HG03135 (cell line): ENCODE measurements at regions not wholly inside any gene's neighbourhood (a gene's known extent, or its start where the extent isn't known, plus 50 kb on each side); places are given as distances from the start of the nearest gene placed in this dataset.

ENCODE experiments used
- ATAC-seq: cut with Tn5 transposase; IDR thresholded peaks from one replicate; pipeline ENCODE4 v1.9.1; 2021; ENCODE audit warnings: mild to moderate bottlenecking, moderate library complexity; ENCODE audit not compliant: unreplicated experiment

DNA sequence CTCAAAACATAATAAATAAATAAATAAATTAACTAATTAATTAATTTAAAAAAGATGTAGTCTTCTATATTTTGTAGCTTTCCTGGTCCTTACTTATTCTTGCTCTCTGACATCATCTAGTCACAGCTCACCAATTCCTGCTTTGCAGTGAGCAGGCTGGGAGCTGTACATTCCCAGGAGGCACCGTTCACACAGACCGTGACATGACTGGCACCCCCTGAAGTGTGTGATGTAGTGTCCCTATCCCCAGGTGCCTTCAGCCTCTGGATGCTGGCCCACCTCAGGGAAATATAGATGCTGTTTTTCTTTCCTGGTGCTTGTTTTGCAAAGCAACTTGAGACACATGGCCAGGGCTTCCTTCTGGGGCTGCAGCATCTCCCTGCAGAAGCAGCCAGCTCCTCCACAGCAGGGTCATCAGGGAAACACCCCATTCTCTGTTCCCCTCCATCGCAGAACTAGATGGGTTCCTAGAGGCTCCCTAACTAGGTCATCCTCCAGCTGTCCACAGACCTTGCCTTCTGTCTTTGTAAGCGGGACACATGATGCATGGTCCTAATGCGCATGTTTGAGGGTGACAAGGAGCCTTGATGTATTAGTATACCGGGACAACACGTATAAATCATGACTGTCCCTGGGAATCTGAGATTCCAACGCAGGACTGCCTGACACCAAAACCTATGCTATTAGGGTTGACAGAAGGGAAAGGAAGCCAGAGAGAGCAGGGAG lies 76.4 kb downstream of the RHOB start:
- ATAC-seq = no peak

DNA sequence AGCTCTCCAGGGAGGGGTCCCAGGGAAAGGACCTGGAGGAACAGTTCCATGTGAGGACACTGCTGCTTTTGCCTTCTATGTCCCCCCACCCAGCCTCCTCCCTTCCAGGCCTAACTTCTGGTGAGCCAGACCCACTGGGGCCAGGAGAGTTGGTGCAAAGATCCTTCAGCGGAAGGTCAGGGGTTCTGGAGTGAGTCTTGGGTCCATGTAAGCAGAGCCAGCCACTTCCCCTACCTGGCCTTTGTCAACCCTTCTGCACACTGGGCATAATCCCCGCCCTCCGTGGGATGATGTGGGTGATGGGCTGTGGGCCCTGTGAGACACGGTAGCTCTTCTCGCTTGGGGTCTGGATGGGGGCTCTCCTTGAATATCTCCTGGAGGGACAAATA lies 76.9 kb downstream of the RHOB start:
- no peak for ATAC-seq

DNA sequence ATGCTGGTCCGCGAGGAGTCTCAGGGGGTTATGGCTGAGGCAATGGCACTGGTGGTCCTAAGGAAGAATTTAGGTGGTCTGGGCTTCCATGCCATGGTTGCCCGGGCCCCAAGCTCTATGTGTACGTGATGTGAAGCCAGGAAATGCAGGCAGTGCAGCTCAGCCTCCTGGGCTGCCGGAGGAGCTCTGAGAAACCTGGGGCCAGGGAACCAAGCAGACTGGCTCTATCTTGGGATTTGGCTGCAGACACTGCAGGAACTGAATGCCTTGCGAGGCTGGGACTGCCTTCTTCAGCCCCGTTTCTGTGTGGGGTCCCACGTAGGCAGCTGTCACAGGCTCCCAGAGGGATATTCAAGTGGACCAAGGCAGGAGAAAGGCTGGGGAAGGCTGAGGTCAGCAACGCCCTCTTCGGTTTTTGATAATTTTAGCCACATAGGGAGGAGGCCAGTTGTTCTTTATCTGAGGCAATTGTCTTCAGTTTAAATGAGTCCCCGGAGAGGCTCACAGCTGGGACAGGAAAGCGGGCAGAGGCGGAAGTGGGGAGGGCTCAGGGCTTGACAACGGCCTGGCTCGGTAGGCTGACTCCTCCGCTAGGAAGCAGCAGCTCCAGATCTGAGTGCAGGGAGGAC lies 77.7 kb downstream of the RHOB start:
- ATAC-seq = peak; percentile 78

DNA sequence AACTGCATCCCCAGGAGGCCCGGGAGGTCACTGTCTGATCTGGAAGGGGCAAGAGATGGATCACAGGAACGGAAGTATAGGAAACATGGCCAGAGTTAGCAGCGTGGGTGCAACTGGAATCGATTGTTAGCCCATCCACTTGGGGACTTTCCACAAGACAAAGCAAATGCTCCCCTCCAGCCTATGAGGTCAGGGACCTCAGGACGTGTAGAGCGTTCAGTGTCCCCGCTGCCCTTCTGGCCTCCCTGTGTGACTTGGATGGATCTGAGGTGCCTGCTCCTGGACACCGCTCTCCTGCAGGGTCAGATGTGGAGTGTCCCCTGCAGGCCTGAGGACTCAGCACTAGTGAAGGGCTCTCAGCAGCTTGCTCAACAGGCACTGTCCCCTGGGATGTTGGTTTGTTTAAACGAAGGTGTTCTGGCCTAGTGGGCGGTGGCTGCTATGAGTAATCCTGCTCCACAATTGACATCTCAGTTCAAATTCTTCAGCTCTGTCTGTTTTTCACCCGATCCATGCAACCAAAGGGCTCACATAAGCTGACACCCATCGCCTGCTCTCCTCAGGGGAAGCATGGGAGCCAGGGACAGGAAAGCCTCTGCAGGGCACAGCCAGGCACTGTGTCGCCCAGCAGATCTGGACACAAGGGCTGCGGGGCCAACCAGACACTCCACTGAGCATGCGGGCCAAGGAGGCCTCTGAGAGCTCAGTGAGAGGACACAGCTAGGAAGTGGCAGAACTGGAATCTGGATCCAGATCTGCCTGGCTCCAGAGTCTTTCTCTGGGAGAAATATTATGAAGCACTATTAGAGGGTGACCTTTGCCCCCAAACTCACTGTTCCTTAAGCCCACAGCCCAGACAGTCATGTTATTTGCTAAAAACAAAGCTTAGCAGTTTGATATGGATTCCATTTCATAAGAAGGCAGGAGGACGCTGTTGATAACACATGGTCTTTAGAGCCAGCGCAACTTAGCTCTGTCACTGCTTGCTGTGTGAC lies 78.5 kb downstream of the RHOB start:
- peak; percentile 93 for ATAC-seq

DNA sequence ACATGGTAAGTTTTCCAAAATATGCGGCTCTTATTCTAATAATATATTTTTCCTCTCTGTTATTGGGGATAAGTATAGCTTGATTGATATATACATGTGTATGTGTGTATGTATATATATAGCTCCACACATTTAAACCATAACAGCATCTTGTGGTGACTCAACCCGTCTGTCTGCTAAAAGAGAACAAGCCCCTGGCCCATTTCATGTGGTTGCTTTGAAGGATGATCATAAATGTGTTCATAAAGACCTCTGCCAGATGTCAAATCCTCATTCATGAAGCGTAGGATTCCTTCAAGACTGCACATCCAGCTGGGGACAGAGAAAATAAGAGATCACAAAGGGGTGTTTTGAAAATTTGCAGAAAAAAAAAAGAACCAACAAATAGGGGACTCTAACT lies 79.3 kb downstream of the RHOB start:
- ATAC-seq = no peak

DNA sequence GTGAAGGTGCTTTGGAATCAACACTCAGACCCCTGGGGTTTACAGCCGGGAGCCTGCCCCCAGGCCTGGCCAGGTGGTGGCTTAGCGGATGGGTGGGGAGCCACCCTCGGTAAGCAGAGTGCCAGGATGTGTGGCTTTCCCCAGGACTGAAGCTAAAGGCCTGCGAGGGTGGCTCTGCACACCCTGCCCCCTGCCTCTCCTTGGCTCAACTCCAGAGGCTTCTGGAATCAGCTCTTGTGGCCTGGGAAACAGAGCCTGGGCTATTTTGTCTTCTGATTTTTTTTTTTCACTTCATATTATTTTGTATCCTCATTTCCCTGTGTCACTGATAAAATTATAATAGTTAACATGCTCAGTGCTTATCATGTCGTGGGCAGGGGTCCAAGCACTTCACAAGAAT lies 79.8 kb downstream of the RHOB start:
- ATAC-seq = no peak

DNA sequence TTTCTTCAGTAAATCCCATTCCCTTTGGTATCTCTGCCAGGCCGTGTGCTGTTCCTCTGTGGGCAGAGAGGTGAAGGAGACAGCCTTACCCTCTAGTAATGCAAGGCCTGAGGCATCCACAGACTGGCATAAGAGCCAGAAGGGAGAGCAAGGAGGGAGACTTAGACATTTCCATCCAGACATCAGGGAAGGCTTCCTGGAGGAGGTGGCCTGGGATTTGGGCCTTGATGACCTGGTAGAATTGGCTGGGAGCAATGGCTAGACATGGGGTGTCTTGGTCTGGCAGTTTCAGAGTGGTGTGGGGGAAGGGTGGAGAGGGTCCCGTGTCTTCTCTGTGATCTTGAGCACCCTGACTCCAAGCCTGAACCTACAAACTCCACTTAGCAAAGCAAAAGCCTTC lies 81.8 kb downstream of the RHOB start:
- ATAC-seq = no peak

DNA sequence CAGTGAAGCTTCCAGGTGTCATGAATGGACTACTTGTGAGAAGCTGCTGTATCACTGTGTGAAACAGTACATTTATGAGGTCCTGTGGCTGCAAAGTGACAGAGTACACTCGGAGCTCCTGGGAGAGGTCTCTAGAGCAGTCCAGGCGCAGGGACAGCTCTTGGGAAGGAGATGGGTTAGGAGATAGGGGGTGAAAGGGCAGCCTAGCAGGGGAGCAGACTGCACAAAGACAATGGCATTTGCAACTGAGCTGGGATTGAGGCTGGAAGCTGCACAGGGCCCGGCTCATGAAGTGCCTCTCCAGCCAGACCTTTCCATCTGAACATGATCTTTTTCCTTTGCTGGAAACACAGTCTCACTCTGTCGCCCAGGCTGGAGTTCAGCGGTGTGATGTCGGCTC lies 83.6 kb downstream of the RHOB start:
- no peak for ATAC-seq

DNA sequence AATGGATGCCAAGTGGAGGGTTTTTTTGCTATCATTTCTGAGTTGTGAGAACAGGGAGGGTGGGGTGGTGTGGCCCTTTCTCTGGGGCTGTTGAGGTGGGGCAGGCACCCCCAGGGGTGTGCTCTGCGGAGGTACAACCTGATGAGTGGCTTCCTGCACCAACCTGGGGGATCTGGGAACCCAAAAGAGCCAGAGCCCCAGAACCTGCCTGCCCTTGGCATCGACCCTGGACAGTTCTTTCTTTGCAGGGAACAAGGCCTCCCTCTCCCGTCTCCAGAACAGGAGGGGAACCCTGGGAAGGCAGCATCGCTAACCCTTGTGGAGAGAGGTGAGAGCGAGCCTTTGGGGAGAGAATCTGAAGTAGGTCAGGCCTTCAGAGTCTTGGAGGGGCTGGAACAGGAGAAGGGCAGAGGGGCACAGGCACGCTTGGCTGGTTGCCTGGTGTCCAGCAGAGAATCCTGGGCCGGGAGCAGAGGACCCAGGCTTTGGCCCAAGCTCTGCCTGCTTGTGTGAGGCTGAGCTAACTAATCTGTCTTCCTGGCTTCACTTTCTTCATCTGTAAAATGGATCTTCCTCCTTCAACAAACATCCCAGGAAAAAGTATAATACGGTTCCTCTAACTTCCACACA lies 84.9 kb downstream of the RHOB start:
- ATAC-seq = no peak

DNA sequence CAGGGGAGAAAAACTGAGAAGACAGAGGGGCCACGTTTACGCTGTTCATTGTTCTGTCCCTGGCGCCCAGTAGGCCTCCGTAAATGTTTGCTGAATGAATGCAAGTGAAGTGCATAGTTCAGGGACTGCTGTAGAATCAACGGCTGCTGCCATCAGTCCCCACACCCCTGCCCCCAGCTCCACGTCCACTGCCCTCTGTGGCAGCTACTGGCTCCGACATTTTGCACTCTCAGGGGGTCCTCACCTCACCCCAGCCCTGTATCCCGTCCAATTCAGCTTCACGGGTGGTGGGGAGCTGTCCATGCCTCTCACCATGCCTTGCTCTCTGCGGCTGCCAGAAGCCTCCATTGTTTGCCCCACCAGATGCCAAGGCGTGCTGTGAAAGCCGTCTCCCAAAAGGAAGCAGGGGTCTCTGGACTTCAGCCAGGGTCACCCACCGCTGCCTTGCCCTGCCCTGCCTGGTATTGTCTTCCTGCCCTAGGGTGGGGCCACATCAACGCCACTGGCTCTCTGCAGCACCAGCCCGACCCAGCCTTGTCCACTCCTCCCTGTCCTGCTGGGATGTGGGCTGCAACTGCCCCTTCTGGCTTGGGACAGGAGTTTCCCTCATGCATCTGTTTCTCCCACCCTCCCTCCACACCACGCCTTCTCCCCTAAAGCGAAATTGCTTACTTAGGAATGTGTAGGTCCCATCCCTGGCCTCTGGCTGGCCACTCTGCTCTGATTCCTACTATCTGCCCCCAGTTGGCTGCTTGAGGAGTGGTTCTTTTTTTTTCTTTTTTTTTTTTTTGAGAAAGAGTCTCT lies 86.0 kb downstream of the RHOB start:
- ATAC-seq = no peak

DNA sequence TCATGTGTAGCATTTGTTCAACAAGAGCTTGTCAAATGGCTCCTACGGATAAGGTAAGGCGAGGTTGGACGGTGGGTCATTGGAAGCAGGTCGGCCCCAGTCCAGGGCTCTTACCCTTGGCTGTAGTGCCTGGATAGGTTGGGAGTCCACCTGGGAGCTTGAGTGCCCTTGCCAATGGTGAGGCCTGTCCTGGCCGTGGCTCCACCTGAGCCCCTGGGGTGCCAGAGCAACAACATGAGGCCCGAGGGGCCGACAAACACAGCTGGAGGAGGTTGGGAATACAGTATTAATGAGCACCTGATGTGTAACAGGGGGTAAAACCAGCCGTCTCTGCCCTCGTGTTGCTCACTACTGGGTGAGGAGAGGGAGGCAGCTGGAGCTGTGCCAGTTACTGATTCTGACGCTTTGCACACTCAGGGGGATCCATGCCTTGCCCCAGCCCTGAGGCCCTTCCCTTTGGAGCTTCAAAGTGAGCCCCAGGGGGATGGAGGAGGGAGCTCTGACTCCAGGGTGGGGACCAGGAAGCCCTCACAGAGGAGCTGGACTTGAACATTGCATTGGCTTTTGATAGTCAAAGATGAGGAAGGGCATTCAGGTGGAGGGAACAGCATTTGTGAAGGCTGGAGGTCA lies 87.2 kb downstream of the RHOB start:
- ATAC-seq = no peak

DNA sequence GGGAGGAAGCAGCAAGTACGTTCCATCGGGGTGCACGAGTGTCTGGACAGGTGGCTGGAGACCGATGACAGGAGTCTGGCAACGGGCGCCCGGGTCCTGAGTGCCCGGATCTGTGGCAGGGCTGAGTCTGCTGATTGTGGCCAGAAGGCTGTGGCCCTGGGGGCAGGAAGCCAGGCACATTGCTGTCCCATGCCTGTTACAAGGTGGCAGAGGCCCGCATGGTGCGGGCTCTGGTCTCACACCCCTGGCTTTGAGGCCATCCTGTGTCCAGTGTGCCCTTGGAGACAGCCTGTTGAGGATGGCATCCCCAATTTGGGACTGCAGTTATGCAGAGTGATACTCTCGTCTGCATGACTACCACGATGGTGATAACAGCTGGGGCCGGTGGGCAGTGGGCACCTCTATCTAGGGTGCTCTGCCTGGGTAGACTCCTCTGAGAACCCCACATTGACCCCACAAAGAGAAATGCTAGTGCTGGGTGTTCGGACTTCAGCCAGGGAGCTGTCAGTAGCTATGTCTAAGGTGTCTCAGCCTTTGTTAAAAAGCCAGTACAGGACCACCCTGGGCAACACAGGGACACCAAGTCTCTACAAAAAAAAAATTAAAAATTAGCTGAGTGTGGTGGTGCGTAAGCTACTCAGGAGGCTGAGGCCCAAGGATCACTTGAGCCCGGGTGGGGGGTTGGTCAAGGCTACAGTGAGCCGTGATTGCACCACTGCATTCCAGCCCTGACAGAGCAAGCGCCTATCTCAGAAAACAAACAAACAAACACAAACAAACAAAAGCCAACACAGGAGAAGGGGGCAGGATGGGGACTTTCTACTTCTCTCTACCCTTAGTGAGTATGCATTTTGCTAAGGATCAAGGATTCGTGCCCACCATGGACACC lies 88.3 kb downstream of the RHOB start:
- no peak for ATAC-seq

DNA sequence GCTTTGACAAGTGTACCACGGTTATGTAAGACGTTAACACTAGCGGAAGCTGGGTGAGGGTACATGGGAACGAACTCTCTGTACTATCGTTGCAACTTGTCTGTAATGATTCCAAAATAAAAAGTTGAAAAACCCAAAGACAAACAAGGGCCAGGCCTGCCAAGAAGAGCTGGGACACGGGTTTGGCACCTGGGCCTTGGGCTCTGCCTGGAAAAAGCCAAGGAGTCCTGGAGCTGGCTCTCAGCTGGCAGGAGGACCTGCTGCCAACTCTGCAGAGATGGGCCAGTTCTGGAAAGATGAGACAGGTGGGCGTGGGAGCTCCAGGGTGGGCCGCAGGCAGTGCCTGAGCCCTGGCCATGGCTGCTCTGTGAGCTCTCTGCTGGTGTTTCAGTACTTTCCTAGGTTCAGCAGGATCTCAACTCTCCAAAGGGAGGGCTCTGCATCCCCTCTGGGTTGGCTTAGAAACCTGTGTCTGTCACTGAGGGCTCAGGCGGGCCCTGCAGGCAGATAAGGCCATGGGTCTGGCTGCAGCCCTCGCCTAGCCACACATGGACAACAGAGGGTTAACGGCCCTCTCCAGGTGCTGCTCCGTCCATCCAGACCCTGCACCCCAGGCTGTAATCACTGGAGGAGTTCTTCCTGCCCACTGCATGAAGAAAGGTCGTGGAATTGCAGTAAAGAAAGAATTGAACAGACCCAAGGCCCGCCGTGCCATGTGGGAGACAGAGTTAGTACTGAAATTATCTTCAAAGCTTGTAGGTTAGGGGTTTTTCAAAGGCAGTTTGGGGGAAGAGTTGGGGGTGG lies 89.9 kb downstream of the RHOB start:
- no peak for ATAC-seq

DNA sequence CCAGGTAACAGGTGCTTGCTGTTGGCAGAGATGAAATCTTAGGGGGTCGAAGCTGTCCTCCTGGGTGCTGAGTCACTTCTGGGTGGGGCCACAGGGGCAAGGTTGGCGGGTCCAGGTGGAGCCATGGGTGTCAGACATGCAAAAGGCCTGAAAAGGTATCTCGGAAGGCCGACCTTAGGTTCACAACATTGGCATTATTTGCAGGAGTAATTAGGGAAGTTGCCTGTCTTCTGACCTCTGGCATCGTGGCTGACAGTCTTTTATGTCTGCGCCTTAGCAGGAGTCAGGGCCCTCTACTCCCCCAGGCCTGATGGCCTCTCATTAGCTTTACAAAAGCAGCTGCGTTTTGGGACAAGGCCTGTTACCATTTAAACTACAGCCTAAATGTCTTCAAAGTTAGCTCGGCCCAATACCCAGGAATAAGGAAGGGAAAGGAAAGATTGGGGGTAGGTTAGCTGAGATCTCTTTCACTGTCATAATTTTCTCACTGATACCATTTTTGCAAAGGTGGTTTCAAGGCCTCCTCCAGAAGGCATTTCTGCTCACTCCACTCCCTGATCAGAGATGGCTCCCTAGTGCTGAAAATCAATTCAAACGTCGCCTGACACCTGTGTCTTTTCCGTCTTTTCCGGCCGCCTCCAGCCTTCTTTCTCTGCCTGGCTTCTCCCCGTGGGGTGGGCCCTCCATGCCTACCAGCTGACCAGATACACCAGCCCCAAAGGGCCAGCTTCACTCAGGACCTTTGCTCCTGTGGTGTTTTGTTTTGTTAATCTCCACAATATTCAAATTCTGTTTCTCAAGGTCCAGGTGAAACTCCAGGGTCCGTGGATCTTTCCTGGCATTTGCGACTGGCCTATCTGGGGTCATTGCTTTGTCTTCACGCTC lies 90.8 kb downstream of the RHOB start:
- ATAC-seq = no peak

DNA sequence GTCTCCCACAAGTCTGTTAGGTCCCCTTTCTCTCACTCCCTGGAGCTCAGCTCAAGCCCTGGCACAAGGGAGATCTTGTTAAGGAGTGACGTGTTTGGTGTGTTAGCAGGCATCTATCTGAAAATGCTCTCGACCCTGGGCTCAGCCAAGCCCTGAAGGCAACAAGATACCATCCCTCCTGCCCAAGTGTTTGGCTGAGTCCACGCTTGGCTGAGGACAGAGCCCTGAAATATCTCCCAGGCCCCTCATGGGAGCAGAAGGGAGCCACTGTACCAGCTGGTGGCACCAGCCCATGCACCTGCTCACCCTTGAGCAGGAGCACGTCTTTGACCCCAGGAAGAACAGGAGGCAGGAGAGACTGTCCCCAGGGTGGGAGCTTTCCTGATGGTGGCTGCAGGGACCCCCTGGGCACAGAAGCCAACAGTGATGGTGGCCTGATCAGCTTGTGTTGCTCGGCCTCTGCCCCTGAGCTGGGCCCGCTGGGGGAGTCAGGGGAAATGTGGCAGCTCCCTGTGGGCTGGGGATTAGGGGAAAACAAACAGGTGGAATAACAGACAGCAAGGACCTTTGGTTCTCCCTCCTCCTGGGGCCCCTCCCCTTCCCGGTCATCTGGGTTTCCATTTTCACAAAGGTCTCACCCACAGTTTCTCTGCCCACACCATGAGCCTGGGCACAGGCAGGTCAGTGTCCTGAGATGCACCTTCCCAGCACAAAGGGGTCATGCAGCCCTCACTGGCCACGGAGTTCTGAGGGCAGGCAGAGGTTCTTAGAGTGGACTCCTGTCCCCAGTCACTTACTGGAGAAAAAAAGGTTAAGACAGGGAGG lies 91.6 kb downstream of the RHOB start:
- ATAC-seq = no peak

DNA sequence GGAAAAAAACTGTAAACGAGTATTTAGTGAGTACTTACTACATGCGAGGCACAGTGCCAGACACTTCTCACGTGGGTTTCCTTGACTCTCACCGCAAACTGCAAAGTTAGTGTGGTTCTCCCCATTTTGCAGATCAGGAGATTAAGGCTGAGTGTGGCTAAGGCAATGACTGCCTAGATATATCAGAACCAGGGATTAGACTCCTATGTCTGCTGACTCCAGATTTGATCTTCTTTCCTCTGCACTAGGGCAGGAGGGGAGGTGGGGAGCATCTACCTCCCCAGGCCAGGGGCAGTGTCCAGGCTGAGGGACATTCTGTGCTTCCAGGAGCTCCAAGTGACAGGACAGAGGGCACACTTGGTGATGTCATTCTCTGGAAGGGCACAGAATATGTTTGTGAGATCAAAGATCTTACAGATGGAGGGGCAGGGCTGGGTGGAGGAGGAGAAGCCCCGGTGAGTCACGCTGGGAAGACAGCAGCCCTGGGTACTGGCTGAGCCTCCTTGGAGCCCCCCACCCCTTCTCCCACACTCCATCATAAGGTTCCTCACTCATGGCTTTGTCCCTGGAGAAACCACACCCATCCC lies 92.4 kb downstream of the RHOB start:
- no peak for ATAC-seq
